Endometrium (tissue), 2 donors: ENCODE measurements at regions not wholly inside any gene's neighbourhood (a gene's known extent, or its start where the extent isn't known, plus 50 kb on each side); places are given as distances from the start of the nearest gene placed in this dataset.
A peak's percentile ranks its signal among the peaks of the same experiment; 100 is the strongest.
"Not testable (repeated sequence)": the region's sequence is repeated elsewhere in the genome, so short reads cannot be mapped to it uniquely, and the experiment has no call there.

Experiments
- FAIRE-seq: peaks from 2 replicates; lab custom pipeline; 2012; peaks lifted over from hg19 to GRCh38; lab: Jason Lieb, UNC
- donor health status: control.
- donor health status: control.

DNA sequence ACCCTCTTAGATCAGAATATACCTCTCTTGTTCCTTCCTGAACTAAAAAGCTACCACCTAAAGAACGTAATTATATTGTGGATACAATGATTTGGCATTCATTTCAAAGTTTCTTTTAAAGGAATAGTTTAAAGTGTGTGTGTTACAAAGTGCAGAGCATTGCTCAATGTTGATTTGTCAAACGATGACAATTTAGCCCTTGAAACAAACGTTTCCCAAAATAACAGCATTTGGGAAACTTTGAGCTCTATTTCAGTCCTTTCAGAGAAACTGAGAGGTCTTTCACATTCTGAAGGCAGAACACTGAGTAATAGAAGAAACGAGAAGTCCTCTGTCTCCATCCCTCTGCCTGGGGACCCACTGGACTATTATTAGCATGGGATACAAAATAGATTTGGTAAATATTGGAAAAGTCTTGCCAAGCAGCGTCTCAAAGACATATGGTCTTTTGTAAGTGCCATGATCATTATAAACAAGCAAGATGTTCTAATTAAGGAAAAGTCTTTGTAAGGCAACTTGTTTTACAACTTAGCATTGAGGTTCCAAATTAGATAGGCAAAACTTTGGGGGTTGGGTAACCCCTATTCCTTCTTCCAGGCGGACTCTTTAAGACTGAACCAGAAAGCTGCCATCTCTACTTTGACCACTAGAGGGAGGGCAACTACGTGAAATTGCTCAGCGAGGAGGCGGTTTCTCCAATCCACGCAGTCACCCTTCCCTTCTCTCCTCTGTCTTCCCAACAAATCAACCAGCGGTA, 208.8 kb downstream of the RNF144B start:
- FAIRE-seq: peak; percentile 85

DNA sequence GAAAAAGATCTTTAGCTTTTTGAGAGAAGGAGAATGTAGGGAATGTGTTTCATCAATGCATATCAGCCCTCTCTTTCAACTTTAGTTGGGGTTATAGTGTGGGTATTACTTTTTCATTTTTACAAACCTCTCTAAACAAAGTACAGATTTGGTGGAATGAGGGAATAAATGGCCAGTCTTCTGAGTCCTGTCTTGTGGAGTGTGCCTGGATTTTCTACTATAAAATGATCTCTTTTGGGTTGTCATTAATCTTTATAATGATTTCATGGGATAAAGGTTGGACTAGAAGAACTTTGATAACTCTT, 209.3 kb downstream of the RNF144B start:
- no peak for FAIRE-seq

DNA sequence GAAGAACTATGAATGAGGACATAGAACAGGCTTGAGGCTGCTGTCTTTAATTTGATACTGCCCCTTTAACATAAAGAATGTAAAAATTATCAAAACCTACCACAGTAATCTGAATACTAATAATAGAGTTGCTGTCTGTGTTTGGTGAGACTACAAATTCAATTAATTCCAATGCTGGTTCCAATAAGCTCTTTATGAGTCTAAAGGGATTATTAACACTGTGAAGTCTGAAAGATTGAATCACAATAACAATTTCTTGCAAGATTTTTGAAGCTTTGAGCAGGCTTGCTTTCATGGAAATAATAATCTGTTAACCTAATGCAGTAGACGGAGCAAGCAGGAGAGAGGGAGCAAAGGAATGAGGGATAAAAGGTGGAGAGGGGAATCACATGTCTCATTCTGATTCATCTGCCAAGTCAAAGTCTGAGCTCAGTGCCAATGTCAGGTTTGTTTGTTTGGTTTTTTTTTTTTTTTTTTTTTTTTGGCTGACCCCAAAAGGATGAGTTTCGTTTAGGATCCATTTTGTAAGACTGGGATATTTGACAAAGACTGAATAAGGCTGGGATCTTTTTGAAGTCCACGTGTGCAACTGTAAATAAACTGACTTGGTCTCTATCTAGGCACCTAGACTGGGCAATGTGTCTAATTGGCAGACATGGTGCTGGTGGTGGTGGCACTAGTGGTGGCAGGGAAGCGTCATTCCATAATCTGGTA, 211.6 kb downstream of the RNF144B start:
- no peak for FAIRE-seq

DNA sequence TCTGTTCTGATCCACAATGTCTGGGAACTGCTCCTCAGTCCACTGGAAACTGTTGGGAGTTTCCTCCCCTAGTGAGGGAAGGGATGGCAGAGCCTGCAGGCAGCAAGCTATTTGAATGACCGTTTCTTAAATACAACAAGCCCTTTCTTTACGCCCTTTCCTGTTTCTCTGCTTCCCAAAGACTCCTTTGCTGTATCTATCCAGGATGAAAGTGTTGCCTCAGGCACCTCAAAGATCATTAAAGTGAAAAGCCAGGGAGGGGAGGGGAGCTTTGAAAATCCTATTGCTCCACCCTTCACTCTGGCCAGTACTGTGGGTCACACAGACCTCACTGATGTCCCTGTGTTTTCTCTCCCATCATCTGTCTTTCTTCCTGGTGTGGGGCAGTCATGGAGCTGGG, 213.1 kb downstream of the RNF144B start:
- no peak for FAIRE-seq

DNA sequence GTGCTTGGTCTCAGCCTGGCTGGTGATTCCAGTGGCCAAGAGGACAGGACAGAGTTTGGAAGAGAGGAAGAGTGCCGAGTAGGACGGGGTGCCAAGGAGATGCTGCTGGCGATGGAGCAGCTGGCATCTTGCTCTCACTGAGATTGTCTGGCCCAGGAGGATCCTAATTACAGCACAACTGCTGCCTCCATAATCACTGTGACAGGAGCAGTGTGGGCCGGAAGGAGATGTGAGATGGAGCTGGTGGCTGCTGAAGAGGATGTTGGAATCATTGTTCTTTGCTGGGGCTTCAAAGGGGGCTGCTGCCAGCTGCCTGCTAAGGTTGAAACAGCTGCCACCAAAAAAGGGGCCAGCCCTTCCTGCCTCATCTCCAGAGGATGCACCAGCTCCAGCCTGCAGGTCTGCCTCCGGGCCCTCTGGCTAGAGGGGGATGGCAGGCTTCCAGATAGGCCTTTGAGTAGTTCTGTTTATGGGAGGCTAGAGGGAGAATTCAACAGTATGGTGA, 214.4 kb downstream of the RNF144B start:
- no peak for FAIRE-seq

DNA sequence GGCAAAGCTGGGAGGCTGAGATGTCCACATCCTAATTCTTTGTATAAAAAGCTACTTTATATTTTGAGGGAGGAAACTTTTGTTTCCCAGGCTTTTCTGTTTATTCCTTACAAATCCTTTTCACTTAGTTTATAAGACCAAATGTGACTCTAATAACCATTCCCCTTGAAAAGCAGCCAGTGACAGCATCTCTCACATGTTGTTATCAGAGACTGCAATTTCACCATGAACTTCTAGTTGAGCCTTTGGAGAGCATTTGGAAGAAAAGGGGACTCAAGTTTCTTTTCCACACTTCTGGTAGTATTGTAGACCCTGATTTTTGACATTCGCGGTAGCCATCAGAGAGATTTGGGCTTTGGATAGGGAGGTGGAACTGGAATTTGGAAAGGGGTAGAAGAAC, 215.8 kb downstream of the RNF144B start:
- no peak for FAIRE-seq

DNA sequence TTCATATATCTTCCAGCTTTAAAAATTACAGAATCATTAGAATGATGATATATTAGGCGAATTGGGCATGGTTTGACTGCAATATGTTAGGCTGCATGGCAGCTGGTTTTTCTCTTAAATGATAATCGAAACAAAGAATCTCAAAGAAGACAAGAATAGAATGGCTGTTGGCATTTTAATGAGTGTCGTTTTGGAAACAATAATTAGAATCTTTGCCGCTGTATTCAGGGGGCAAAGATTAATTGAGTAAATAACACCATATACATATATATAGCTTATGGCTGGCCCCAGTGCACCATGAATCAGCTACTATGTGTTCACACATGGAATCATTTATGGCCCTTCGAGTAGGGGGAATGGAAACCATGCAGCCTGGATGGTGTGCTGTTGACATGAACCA, 216.2 kb downstream of the RNF144B start:
- FAIRE-seq: no peak

DNA sequence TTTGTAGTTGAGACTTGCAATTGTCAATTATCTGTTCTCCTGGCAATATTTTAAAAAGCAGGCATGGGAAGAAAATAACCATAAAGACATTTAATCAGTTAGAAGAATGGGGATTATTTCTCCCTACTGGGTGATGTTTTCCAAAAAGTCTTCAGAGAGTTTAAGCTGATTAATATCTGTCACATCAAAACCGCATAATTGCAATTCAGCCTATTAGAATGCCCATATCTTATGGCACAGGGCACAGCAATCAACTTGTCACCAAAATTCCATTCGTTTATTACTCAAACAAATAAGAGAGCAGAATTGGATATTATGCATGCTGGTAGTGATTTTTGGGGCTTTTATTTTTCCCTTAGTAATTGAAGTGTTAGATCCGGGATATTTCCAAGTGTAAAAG, 218.7 kb downstream of the RNF144B start:
- FAIRE-seq: no peak

DNA sequence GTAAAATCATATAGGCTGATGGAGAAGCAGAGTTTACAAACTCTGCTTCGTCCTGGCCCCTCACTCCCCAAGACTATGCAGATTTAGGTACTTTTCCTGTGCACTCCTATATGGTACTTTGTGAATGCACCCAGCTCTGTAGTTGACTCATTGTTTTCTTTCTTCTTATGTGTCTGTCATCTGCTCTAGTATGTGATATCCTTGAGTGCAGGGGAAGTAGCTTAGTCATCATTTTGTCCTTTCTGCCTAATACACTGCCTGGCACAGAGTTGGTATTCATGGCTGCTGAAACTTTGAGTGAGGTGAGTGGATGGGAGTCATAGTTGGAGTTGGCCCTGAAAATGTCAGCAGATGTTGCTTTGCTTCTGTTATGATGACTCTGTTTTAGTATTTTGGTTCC, 222.6 kb downstream of the RNF144B start:
- no peak for FAIRE-seq

DNA sequence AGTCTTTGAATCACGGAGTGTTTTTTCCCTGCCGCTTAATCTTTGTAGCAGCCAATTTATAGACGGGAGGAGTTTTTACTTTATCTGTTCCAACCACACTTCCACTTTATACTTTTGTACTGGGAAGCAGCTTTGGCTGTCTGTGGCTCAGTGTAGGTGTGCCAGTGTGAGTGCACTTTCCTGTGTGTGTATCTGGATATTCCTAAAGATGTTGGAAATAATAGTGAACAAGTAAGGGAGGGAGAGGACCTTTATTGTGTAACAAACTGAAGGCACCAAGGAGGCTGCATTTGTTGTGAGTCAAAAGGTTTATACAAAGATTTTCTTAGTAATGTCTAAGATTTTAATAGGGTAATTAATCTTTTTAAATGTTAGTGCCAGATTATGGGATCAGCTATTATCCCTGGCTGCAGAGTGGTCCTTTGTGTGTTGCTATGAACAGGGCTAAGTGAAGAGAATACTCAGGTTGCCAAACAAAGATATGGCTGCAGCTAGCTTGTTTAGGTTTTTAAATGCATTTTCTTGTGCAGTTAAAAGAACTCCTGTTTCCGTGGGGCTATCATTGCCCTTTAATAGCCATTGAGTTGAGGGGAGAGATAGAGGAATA, 226.3 kb downstream of the RNF144B start:
- FAIRE-seq: peak; percentile 8

DNA sequence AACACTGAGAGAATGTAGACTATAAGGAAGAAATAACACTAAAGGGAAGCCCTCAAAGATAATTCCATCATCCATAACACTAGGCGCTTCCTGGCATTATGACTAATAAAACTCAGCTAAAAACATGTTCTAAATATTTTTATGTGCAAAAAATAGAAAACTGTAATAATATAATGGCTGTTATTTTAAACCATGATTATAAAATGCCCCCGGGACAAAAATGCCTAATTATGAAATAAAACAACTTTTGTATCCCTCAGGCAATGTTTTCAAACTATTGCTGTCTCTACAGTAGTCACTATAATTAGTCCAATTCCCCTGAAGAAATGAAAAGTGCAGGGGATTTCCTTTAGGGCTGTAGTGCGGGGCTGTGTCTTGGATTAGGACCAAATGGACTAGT, 242.4 kb downstream of the RNF144B start:
- no peak for FAIRE-seq

DNA sequence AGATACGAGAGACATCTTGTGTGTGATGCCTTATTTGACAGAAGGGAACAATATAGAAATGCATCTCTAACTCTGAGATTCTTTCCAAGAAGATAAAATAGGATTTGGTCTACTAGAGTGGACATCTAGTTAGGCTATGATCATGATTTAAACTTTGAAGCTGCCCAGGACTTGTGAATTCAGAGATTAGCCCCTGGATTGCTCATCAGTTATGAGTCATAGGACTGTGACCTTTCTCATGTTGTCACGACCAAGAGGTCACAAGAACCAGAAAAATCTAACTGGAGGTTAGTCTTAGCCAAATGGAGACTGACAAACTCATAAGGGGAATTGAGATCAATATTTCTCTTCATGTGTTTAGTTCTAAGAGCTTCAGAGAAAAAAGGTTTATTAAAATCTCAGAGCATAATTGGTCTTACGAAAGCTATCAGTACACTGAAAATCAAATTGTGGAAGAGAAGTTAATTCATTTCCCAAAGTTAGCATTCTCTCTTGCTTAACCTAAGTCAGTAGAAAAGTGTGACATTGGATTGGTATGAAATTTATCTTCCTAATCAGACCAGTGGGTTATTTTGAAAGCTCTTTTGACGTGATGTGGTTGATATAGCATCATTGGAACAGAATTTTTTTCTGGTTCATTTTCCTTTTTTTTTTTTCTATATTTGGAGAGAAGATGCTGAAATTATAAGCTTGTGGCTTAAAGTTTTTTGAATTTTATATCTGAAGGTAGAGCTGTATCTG, 245.7 kb downstream of the RNF144B start:
- FAIRE-seq: no peak

DNA sequence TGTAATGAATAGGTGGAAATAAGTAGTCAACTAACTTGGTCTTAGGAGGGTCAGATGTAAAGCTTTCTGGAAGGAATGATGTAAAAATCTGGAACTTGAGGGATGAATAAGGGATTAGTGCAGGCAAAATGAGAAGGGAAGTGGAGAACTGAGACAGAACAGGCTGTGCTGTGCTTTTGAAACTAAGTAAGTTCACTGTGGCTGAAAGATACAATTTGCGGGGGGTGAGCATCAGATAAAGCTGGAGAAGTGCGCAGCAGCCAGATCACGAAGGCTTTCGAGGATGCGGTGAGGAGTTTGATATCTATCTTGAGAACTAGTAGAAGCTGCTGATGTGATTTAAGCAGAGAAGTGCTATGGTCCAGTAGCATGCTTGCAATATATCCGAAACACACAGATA, 247.8 kb downstream of the RNF144B start:
- FAIRE-seq: no peak

DNA sequence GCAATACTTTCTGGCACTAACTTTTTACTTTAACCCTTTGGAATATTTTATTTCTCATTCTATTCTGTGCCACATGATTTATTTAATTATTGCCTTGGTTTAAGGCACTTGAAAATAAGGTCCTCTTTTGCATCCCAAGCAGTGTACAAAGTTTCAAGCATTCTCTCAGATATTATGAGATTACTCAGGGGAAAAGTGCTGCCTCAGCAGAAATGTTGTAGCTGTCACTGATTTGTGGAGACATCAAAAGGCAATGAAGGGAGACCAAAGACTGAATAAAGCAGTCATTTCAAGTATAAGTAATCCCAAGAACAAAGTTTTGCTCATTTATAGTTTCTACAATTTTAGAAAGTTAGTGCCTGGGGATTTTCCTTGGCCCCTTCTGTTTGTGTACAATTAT, 253.0 kb downstream of the RNF144B start:
- no peak for FAIRE-seq

DNA sequence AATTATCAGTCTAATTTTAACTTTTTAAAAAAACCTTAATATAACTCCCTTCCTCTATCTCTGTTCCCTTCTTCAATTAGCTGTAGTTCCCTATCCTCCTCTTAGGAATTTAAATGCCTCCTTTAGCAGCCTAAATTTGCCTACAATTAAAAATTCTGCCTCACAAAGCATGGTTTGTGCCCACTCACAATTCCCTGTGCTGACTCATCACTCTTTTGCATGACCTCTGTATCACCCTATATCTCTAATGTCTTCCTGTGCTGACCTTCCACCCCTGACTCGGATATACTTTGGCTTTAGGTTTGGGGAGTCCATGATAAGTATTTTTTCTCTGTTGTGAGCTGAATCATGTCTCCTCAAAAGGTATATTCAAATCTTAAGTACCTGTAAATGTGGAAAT, 253.6 kb downstream of the RNF144B start:
- no peak for FAIRE-seq

DNA sequence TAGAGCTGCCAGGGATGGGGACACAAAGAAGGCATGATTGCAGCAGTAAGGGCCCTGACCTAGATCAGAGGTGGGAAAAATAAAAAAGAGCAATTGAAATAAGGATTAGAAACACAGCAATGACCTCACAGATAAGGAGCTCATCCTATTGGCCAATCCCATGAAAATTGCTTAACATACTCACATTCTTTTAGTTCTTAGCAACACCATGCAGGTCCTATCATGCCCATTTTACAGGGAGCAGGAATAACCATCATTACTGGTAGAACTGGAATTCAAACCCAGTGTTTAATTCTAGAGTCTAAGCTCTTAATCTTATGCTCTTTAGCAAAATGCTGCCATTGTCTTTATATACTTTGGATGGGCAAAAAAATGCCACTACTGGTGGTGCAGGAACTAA, 267.7 kb downstream of the RNF144B start:
- FAIRE-seq: no peak

DNA sequence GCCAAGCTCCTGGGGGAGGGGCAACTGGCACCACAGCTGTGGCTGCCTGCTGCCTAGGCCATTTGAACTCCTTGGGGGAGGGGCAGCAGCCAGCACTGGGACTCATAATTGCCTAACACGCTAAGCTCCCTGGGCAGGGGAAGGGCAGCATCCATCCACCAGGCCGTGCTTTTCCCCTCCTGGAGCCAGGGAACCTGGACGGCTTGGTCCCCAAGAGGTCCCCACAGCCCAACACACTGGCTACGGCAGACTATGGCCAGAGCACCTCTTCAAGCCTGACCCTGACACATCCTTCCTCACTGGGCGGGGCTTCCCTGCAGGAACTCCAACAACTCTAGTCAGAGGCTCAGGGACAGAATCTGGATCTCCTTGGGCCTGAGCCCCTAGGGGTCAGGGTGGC, 269.4 kb downstream of the RNF144B start:
- no peak for FAIRE-seq

DNA sequence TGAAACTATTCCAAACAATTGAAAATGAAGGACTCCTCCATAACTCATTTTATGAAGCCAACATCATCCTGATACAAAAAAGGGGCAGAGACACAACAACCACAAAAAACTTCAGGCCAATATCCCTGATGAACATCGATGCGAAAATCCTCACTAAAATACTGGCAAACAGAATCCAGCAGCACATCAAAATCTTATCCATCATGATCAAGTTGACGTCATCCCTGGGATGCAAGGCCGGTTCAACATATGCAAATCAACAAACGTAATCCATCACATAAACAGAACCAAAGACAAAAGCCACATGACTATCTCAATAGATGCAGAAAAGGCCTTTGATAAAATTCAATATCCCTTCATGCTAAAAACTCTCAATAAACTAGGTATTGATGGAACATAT, 272.8 kb downstream of the RNF144B start:
- not testable (repeated sequence) for FAIRE-seq

DNA sequence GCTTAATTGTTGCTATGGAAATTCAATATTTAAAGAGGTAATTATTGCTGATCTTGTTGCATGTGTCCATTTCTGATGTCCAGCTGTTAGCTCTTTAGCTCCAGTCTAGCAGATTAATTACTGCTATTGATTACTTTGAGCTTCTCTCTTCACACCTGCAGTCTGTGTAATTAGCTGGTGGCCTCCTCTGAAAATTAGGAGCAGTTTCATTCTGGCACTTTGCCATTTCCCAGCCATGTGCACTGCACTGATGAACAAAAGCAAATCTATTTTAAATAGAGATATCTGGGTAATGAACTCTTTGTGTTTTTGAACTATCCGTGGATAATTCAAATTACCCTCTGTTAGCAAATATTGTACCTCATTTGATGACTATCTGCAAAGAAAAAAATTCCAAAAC, 275.9 kb downstream of the RNF144B start:
- no peak for FAIRE-seq

DNA sequence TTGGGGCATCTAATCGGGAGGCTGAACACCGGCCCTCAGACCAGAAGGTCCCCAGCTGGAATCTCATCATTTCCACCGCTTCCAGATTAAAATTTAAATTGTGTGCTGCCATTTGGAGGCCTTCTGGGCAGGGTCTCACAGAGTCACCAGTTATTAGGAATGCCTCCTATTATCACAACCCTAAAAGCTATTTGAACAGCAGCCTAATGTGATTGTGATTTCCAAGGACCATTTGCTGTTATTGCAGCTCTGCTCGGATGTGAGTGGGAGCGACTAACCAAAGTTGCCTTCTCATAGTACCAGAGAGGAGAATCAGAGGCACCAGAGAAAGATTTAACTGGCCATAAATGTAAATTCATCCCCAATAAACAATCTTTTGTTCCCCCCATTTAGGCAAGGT, 277.3 kb downstream of the RNF144B start:
- no peak for FAIRE-seq

DNA sequence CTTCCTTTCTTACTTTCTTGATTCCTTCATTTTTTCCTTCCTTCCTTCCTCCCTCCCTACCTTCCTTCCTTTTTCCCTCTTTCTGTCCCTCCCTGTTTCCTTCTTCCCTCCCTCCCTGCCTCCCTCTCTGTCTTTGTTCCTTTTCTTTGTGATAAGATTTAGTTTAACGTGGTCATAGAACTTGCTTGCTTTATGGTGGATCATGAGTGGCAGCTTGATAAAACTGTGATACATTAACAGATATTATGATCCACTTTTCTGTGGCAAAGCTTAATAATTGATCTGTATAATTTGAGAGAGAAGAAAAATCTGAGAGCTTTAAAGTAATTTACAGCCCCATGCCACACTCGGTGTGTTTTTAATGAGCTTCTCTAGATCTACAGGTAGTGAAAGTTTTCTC, 280.5 kb downstream of the RNF144B start:
- FAIRE-seq: no peak

DNA sequence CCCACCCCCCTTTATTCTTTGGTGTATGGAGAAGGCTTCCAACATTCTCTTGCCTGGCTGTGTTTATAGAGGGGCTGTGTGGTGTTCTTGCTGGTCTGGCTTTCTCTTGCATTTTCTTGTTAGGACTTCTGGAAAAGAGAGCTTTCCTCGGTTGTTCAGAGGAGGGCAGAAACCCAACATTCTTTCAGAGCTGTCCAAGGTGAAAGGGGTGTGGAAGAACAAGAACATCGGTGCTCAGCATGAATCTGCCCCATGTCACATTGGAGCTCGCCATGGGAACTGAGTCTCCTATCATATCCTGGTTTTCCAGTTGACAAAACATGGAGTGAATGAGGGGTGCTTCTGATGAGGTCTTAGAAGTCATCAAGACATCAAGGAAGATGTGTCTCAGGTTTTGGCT, 281.8 kb downstream of the RNF144B start:
- no peak for FAIRE-seq

DNA sequence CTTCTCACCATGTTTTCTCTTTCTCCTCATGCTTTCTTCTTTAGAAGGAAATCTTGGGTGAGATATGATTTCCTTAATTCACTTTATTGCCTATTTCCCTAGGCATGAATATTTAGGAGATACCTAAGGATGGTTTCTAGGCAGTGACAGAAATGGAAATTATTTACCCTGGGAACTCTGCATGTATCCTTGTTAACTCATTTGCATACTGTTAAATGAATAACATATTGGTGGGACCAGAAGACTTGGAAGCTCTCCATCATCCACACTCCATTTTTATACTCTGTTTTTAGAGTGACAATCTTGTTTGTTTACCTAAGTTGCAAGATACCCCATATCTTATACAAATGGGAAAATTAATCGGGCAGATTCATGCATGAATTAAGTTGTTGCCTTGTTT, 285.7 kb downstream of the RNF144B start:
- FAIRE-seq: no peak
